NCI-H1694 (cell line): ENCODE measurements at regions not wholly inside any gene's neighbourhood (a gene's known extent, or its start where the extent isn't known, plus 50 kb on each side); places are given as distances from the start of the nearest gene placed in this dataset.
"Not testable (repeated sequence)": the region's sequence is repeated elsewhere in the genome, so short reads cannot be mapped to it uniquely, and the experiment has no call there.

ENCODE experiments used
- DNase-seq: peaks from one replicate; lab custom pipeline; 2025; lab: John Stamatoyannopoulos, UW

DNA sequence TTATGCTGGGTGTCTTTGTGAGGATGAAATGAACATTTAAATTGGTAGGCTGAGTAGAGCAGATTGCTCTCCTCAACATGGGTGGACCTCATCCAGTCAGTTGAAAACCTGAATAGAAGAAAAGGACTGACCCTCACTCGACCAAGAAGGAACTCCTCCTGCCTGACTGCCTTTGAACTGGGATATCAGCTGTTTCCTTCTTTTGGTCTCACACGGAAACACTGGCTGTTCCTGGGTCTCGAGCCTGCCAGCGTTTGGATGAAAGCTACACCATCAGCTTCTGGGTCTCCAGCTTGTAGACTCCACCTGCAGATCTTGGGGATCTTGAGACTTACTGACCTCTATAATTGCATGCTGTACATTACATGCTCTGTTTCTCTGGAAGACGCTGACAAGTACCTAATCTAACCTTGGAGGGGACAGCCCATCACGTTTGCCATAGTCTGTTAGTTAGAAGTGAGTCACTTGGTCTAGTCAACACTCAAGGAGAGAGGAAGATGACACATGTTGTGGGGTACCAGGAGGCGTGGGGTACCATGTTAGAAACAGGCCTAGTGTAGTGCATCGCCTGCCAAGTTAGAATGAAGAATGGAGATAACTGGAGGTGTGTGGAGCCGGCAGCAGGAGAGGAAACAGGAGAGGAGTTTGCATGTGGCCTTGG is 267.0 kb downstream of the MREG start:
- no peak for DNase-seq

DNA sequence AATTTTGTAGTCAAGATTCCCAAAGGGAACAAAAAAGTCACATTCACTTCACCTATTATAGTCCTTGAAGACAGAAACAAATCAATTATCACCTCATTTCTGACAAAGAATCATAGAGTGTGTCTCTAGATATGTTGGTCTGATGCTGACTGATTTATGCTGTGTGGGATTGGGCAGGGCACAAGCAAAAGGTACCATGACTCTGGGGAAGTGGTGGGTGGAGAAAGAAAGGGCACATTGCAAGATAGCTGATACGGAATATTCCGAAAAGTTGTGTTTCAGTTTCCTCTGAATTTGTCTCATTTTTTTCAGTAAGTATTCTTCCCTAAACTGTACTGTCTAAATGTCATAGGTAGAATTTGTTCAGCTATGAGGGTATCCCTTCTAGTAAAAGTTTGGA is 268.0 kb downstream of the MREG start:
- no peak for DNase-seq

DNA sequence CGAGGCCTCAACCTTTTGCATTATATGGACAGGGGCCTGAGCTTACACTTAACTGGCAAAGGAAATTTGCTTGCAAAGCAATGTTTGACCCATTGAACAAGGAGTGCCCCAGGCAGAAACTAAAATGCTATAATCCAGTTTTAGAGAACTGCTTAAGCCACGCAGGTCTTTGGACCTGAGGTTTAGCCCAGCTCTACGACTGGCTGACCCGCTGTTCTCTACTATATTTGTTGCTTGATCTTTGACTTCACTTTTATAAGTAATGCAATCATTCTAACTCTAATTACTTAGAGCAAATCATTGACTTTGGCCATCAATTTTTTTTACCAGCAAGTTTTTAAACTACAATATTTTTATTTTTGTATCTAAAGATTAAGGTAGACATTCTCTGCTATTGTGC is 268.8 kb downstream of the MREG start:
- no peak for DNase-seq

DNA sequence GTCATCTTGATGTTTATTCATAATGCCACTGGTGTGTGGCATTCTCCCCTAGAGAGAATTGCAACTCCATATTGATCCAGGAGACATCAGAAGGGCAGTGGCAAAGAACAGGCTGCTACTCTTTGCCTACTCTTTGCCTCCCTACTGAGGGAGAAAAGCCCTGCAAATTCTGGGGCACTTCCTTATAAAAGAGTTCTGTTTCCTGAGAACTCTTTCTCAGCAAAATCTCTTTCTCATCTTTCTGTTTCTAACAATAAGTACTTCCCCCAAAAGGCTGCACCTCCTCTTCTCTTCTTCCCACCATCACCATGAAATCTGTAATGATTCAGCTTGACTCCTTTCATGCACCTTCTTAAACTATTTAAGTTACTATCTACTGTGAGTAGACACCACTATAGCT is 270.3 kb downstream of the MREG start:
- no peak for DNase-seq

- DNase-seq, result no peak
These were observed 271.3 kb downstream of the MREG start for GRCh38 chr2:215742021-215742420.

- no peak for DNase-seq
These were observed 273.3 kb downstream of the MREG start for GRCh38 chr2:215740071-215740470.

DNA sequence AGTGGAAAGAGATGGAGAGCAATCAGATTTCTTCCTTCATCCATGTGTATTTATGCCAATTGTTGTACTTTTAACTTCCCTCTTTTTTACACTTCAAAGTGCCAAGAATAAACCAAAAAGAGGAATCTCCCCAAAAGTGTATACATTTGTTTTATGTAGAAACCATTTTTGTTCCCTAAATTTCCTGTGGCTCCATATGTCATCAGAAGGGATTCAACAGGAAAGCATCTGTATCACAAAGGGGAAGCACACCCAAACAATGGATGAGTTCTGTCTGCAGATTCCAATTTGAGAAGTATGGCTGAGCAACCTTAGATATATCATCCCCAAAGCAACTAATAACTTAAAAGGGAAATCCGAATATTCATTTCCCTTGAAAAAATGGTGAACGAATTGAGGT is 275.0 kb downstream of the MREG start:
- no peak for DNase-seq

DNA sequence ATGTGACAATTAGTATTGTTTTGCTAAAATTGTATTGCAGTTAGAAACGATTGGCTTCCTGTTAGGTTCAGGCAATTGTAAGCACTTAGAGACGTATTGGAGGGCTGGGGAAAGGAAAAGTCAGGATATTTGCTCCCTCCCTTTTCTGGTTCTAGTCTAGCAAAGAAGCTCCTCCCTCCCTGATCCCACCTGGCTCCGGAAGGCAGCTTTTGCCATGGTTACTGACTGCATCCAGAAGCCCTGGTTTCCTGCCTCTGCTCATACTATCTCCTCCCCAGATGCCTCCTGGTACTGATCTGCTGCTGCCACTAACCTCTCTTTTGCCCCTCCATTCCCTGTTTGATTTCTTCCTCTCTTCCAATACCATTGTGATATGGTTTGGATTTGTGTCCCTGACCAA is 275.9 kb downstream of the MREG start:
- DNase-seq, result no peak

DNA sequence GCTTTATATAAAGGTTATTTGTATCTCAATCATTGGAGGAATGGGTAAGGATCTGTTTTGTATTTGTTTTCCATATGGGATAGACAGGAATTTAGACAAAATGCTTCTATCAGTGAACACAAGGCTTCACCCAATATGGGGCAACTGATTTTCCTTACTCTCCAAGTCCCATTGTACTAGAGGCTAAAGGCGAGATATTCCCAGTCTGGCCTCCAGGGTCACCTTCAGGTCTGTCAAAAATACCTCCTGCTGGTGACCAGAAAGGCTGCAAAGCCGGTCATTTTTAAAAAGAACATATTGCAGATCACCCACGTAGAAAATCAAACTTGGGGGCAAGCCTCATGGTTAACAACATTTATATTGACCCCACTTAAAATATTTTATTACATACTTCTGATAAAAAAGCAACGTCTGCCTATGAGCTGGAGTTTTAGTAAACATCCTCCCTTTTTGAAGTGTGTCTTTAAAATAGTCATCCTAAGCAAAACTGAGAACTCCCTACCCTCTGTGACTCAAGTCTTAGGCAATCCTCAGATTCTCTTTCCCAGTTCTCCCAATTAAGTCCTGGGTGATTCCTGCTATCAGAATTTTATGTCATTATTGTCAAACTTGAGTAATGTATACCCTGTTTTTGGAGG is 276.6 kb downstream of the MREG start:
- DNase-seq, result no peak

GRCh38 chr2:215731108-215731658 is 282.2 kb downstream of the MREG start:
- DNase-seq, result no peak

DNA sequence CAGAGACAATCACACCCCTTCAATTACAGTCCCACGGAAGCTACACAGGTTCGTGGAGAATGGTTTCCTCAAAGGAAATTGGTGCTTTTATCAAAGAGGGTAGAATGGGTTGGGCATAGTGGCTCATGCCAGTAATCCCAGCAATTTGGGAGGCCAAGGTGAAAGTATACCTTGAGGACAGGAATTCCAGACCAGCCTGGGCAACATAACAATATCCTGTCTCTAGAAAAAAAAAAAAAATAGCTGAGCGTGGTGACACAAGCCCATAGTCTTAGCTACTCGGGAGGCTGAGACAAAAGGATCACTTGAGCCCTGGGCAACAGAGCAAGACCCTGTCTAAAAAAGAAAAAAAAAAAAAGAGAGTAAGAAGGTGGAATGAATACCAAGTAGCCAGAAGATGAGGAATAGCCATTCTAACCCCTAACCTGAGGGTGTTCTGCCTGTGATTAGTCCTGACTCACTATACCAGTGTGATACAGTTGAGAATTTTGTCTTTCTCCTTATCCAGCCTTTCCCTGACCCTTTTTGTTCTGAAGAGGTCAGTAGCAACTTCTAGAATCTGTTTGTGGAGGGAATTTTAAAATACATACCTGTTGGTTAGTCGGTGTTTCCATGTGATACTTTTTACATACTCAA is 283.2 kb downstream of the MREG start:
- DNase-seq, result no peak

DNA sequence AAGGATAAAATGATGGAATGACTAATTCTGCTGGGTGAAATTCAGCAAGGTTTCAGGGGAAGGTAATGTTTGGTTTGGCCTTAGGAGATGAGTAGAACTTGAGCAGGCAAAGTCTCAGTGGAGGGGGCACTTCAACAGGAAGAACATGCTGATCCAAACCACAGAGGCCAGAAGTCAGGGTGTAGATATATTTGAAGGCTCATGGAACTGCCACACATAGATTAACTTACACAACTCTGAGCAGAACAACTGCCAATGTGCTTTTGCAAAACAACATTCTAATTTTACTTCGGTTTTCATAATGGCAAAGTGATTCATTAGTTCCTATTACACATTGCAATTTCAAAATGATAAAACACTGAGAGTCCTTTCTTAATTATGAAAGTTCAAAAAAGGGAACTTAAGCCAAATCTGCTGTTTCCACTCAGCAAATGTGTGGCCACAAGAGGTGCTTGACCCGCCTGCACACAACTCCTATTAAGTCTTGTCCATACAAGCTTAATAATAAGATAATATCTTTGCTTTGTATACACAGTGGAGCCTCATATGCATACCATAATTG is 284.8 kb downstream of the MREG start:
- DNase-seq, result no peak

DNA sequence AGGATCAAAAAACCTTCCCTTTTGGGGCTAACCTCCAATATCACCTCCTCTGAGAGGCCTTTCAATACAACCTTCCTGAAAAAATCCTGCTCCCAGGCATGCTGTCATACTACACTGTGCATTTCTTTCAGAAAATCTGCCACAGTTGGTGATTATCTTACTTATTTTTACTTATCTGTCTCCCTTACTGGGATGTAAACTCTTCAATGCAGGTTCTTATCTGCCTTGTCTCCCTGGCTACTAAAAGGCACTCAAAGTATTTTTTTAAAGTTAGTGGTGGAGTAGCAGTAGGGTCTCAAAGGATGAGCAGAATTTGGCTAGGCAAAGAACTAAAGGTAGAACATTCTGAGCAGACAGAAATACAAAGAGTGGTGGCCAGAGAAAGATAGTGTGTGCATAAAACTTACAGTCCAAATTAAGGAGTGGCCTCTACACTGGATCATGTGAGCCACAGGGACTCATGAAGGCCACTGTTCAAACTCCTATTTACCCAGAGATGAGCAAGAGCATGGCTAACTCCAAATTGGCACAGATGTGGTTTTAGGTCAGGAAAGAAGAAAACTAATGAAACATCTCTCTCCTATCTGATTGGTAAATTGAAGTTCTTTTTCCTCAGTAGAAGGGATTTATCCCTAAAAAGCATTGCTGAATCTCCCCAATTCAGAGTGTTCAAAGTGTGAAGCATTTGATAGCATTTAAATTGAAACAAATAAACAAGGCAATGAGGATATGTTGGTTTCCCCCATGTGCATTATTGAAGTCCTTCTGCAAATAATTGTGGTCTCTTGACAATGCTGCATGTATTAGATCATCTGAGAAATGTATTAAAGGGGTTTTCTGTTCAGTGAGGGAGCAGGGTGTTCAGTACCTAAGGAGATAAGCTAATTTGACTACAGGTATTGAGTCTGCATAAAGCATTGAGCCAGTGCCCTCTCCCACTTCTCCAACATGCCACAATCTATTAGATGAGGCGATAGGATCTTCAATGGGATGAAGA is 285.5 kb downstream of the MREG start:
- no peak for DNase-seq

DNA sequence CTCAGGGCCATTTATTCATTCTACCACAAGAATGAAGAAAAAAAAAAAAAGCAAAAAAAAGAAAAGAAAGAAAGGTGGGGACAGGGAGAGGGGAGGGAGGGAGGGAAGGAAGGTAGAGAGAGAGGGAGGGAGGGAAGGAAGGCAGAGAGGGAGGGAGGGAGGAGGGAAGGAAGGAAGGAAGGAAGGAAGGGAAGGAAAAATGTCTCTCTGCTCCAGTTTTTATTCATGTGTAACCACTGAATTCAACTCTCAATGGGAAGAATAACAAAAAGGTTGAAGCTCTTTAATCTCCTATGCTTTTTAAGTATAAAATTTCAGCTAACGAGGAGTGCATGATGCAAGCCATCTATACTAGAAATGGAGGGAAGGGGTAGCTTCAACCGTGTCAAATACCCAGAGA is 287.3 kb downstream of the MREG start:
- DNase-seq, result no peak

DNA sequence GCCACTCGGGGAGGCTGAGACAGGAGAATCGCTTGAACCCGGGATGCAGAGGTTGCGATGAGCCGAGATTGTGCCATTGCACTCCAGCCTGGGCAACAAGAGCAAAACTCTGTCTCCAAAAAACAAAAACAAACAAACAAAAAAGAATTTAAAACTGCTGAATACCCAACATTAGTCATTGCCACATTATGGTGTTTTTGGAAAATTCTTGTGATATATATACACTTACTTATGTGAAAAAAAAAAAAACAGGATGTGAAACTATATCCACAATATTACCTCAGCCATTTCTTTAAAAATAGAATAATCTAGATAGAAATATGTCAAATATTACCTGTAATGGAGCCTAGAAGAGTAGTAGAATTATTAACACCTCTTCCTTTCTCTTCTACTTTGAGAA is 288.3 kb upstream of the FN1 start:
- no peak for DNase-seq

GRCh38 chr2:215723631-215724011 is 287.8 kb upstream of the FN1 start:
- no peak for DNase-seq

DNA sequence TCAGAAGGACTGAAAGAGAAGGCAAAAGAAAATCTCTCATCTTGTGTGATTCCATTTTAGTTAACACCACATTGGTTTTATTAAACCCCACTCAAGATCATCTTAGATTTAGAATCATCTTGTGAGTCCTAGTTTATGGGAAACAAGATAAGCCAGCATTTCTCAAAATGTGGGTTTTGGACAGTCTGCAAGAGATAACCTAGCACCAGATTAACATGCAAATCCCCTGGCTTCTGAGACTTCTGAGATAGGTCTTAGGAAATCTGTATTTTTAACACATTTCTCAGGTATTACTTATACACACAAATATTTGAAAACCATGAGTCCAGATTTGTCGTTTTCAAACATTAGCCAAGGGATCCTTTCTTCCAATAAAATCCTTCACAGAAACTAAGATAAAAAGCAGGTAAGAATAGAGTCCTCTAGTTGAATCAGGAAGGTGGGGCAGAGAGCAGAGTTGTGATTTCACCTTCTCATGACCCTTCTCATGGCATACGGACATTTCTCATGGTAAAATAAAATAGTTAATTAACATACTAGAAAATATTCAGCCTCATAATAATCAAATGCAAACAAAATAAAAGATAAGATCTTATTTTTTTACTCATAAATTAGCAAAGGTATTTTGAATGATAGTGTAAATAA is 287.2 kb upstream of the FN1 start:
- no peak for DNase-seq

GRCh38 chr2:215722125-215722524 is 286.3 kb upstream of the FN1 start:
- DNase-seq, result no peak

GRCh38 chr2:215721515-215721914 is 285.6 kb upstream of the FN1 start:
- DNase-seq, result not testable (repeated sequence)

DNA sequence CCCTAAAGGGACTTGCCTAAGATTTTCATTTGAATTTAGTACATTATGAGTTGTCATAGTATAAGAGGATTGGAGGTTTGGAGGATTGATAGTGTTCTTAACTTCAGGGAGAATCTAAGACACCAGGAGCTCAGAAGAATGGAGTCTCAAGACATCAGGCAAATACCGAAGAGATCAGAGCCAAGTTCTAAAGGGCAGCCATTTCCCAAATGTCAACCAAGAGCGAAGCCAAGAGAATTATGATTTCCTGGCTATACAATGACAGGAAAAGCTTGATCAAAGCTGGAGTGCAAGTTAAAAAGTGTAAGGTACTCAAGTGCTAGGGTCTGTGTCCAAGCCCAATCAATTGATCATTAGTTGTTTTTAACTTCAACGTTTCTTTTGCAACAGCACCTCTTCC is 283.0 kb upstream of the FN1 start:
- DNase-seq, result no peak

- no peak for DNase-seq
These were observed 282.6 kb upstream of the FN1 start for GRCh38 chr2:215718436-215718835.
